Neuronal stem cell (in vitro differentiated cells): ENCODE measurements at regions not wholly inside any gene's neighbourhood (a gene's known extent, or its start where the extent isn't known, plus 50 kb on each side); places are given as distances from the start of the nearest gene placed in this dataset.

ENCODE experiments used
- DNase-seq: peaks from one replicate; pipeline ENCODE4 v3.0.0-alpha.2; 2013; ENCODE audit warnings: low spot score
- H2AFZ ChIP-seq: one replicate; pipeline ENCODE4 v1.6.1; 2013; ENCODE audit warnings: mild to moderate bottlenecking, low read length, inconsistent platforms
- H2AK5ac ChIP-seq: 2 replicates; pipeline ENCODE4 v1.6.1; 2013; ENCODE audit warnings: low read depth, mild to moderate bottlenecking, inconsistent platforms, low read length, moderate library complexity, mixed read lengths
- H2BK120ac ChIP-seq: 2 replicates; pipeline ENCODE4 v1.6.1; 2013; ENCODE audit warnings: low read depth, mild to moderate bottlenecking, inconsistent platforms, low read length, moderate library complexity, mixed read lengths
- H2BK12ac ChIP-seq: one replicate; pipeline ENCODE4 v1.6.1; 2013; ENCODE audit warnings: low read length, inconsistent platforms
- H2BK15ac ChIP-seq: 2 replicates; pipeline ENCODE4 v1.6.1; 2013; ENCODE audit warnings: mild to moderate bottlenecking, low read length, inconsistent platforms, mixed read lengths
- H2BK5ac ChIP-seq: one replicate; pipeline ENCODE4 v1.6.1; 2013; ENCODE audit warnings: inconsistent platforms, mild to moderate bottlenecking, low read length, moderate library complexity
- H3K14ac ChIP-seq: one replicate; pipeline ENCODE4 v1.6.1; 2013; ENCODE audit warnings: low read length, inconsistent platforms
- H3K18ac ChIP-seq: 2 replicates; pipeline ENCODE4 v1.6.1; 2013; ENCODE audit warnings: low read length, inconsistent platforms
- H3K23ac ChIP-seq: 2 replicates; pipeline ENCODE4 v1.6.1; 2013; ENCODE audit warnings: low read depth, mild to moderate bottlenecking, mixed read lengths, low read length, inconsistent platforms; ENCODE audit not compliant: poor library complexity
- H3K27ac ChIP-seq: replicated peaks from 3 replicates; pipeline ENCODE4 v1.5.1; 2013; ENCODE audit warnings: low read length, inconsistent platforms
- H3K27me3 ChIP-seq, 3 experiments: 2 replicates each; pipeline ENCODE4 v1.6.1; 2013; ENCODE audit warnings: low read length in 3 of 3, mild to moderate bottlenecking in 2 of 3, inconsistent platforms in 1 of 3, low read depth in 1 of 3, mixed read lengths in 1 of 3, moderate library complexity in 1 of 3; ENCODE audit not compliant: control insufficient read depth in 3 of 3, insufficient read depth in 3 of 3
- H3K36me3 ChIP-seq, 2 donors: replicated peaks in 1 of 2; 2 replicates each; pipeline ENCODE4 v1.6.1; 2013; ENCODE audit warnings: low read length in 2 of 2; ENCODE audit not compliant: control insufficient read depth in 2 of 2, insufficient read depth in 2 of 2
- H3K4ac ChIP-seq: 2 replicates; pipeline ENCODE4 v1.6.1; 2013; ENCODE audit warnings: inconsistent platforms, mild to moderate bottlenecking, low read length, moderate library complexity
- H3K4me1 ChIP-seq, 2 donors: 1 replicate in 1 of 2; 2 replicates in 1 of 2; pipeline ENCODE4 v1.6.1; 2013; ENCODE audit warnings: low read length in 2 of 2, low read depth in 1 of 2; ENCODE audit not compliant: control insufficient read depth in 2 of 2, insufficient read depth in 1 of 2
- H3K4me2 ChIP-seq: one replicate; pipeline ENCODE4 v1.6.1; 2013; ENCODE audit warnings: mild to moderate bottlenecking, low read length, inconsistent platforms; ENCODE audit not compliant: insufficient read depth, poor library complexity, severe bottlenecking
- H3K4me3 ChIP-seq, 2 donors: 2 replicates each; pipeline ENCODE4 v1.5.1; 2013; ENCODE audit warnings: low read length in 2 of 2, mild to moderate bottlenecking in 2 of 2, inconsistent platforms in 1 of 2, moderate library complexity in 1 of 2
- H3K79me1 ChIP-seq: one replicate; pipeline ENCODE4 v1.6.1; 2013; ENCODE audit warnings: low read depth, mild to moderate bottlenecking, inconsistent platforms, low read length, moderate library complexity
- H3K9ac ChIP-seq: one replicate; pipeline ENCODE4 v1.6.1; 2013; ENCODE audit warnings: mild to moderate bottlenecking, low read depth, low read length, inconsistent platforms; ENCODE audit not compliant: poor library complexity
- H3K9me3 ChIP-seq, 2 donors: replicated peaks in 1 of 2; 2 replicates each; pipeline versions ENCODE3 to v1.6.1; 2013; ENCODE audit warnings: low read length in 2 of 2, mild to moderate bottlenecking in 2 of 2, inconsistent platforms in 1 of 2, low read depth in 1 of 2, mixed read lengths in 1 of 2, moderate library complexity in 1 of 2; ENCODE audit not compliant: control insufficient read depth in 2 of 2, insufficient read depth in 1 of 2
- H4K8ac ChIP-seq: one replicate; pipeline ENCODE4 v1.6.1; 2013; ENCODE audit warnings: low read depth, mild to moderate bottlenecking, inconsistent platforms, low read length, moderate library complexity
- H4K91ac ChIP-seq: one replicate; pipeline ENCODE4 v1.6.1; 2013; ENCODE audit warnings: low read length, low read depth, mild to moderate bottlenecking, inconsistent platforms; ENCODE audit not compliant: poor library complexity
- WGBS, 2 donors: extraction: QIAGEN DNeasy Blood & Tissue Kit; methylation state at CpG; one replicate each; pipeline ENCODE4 v1.1.7; 2013; ENCODE audit warnings: missing lambda C conversion rate in 2 of 2, mixed read lengths in 1 of 2; ENCODE audit not compliant: insufficient read length in 2 of 2, insufficient replicate concordance in 1 of 2; ENCODE audit errors: extremely low coverage in 2 of 2; 5-methylcytosine and 5-hydroxymethylcytosine counted together

- H2BK5ac ChIP-seq, result no peak overlapping the region
- no peak overlapping the region for H3K27ac ChIP-seq
- no peak overlapping the region for H3K14ac ChIP-seq
- H3K27me3 ChIP-seq, result no peaks in the 10 kb centered on the region
- no peak overlapping the region for H2AFZ ChIP-seq
- no peak overlapping the region for H3K4me3 ChIP-seq
- H3K23ac ChIP-seq, result no peak overlapping the region
- no peak for DNase-seq
- no peaks in the 10 kb centered on the region for H3K9me3 ChIP-seq
- H2BK12ac ChIP-seq, result no peak overlapping the region
- no peak overlapping the region for H3K18ac ChIP-seq
- WGBS, 2 donors, result no CpG with 5 or more reads among the region's 4 CpGs
- H3K79me1 ChIP-seq, result no peaks in the 10 kb centered on the region
- H2AK5ac ChIP-seq, result no peak overlapping the region
- no peak overlapping the region for H3K9ac ChIP-seq
- no peak overlapping the region for H4K91ac ChIP-seq
- H3K4me1 ChIP-seq, result no peaks in the 10 kb centered on the region
- H3K4ac ChIP-seq, result no peak overlapping the region
- no peak overlapping the region for H2BK120ac ChIP-seq
- no peak overlapping the region for H2BK15ac ChIP-seq
- H3K36me3 ChIP-seq, result no peaks in the 10 kb centered on the region
- no peak overlapping the region for H3K4me2 ChIP-seq
- H4K8ac ChIP-seq, result no peak overlapping the region
Observed at GRCh38 chr16:8254405-8254804, 335.9 kb downstream of the TMEM114 start.

GRCh38 chr16:8253718-8254117, 336.6 kb downstream of the TMEM114 start:
- no peak for DNase-seq
- Histone ChIP-seq H3K27me3 (no peaks in the 10 kb centered on the region), H4K8ac (no peak overlapping the region), H3K18ac (no peak overlapping the region), H3K9me3 (no peaks in the 10 kb centered on the region), H2BK120ac (no peak overlapping the region), H2BK15ac (no peak overlapping the region), H3K14ac (no peak overlapping the region), H2AFZ (no peak overlapping the region), H3K4me1 (no peaks in the 10 kb centered on the region), H2BK5ac (no peak overlapping the region), H2BK12ac (no peak overlapping the region), H3K27ac (no peak overlapping the region), H3K23ac (no peak overlapping the region), H3K4me3 (no peak overlapping the region), H3K9ac (no peak overlapping the region), H4K91ac (no peak overlapping the region), H3K4me2 (no peak overlapping the region), H3K36me3 (no peaks in the 10 kb centered on the region), H3K4ac (no peak overlapping the region), H2AK5ac (no peak overlapping the region), H3K79me1 (no peaks in the 10 kb centered on the region)
- WGBS, 2 donors, result no CpG with 5 or more reads among the region's 5 CpGs

DNA sequence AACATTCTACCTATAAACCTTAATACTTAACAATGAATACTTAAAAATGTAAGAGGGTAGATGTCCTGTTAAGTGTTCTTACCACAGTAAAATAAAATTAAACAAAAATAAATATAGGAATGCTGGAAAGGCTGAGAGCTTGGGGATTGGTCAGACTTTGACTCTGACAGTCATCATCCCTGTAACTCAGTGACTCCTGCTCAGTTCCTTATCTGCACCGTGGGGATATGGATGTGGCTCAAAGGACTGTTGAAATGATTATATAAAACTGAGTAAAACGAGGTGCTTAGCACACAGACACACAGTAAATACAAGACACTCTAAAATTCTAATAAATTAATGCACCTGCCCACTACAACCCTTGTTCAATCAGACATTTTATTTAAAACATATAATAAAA, 338.6 kb downstream of the TMEM114 start:
- Histone ChIP-seq H2BK5ac (no peak overlapping the region), H3K4me2 (no peak overlapping the region), H3K18ac (no peak overlapping the region), H3K9ac (no peak overlapping the region), H3K4me1 (no peaks in the 10 kb centered on the region), H3K27me3 (no peaks in the 10 kb centered on the region), H4K8ac (no peak overlapping the region), H2BK12ac (no peak overlapping the region), H3K9me3 (no peaks in the 10 kb centered on the region), H3K4ac (no peak overlapping the region), H3K4me3 (no peak overlapping the region), H4K91ac (no peak overlapping the region), H2AK5ac (no peak overlapping the region), H2BK120ac (no peak overlapping the region), H3K36me3 (no peaks in the 10 kb centered on the region), H3K27ac (no peak overlapping the region), H2AFZ (no peak overlapping the region), H3K23ac (no peak overlapping the region), H3K79me1 (no peaks in the 10 kb centered on the region), H3K14ac (no peak overlapping the region), H2BK15ac (no peak overlapping the region)
- WGBS, 2 donors, result no CpG with 5 or more reads among the region's 2 CpGs
- DNase-seq, result no peak

- WGBS, 2 donors, result no CpG with 5 or more reads among the region's 3 CpGs
- Histone ChIP-seq H3K4me3 (no peak overlapping the region), H2AFZ (no peak overlapping the region), H2BK15ac (no peak overlapping the region), H3K23ac (no peak overlapping the region), H3K27ac (no peak overlapping the region), H3K36me3 (no peaks in the 10 kb centered on the region), H4K91ac (no peak overlapping the region), H3K4me1 (no peaks in the 10 kb centered on the region), H2BK12ac (no peak overlapping the region), H2AK5ac (no peak overlapping the region), H2BK120ac (no peak overlapping the region), H2BK5ac (no peak overlapping the region), H3K18ac (no peak overlapping the region), H3K14ac (no peak overlapping the region), H3K27me3 (no peaks in the 10 kb centered on the region), H3K9me3 (no peaks in the 10 kb centered on the region), H3K9ac (no peak overlapping the region), H3K79me1 (no peaks in the 10 kb centered on the region), H4K8ac (no peak overlapping the region), H3K4ac (no peak overlapping the region), H3K4me2 (no peak overlapping the region)
- no peak for DNase-seq
Observed at GRCh38 chr16:8251298-8251697, 339.0 kb downstream of the TMEM114 start.
